GM13977 (cell line): ENCODE measurements at regions not wholly inside any gene's neighbourhood (a gene's known extent, or its start where the extent isn't known, plus 50 kb on each side); places are given as distances from the start of the nearest gene placed in this dataset.

Experiments used
- DNase-seq: peaks from one replicate; pipeline ENCODE4 v3.0.0; 2012; ENCODE audit warnings: low spot score
- in situ Hi-C: fragments of 300-500 bp; cut with MboI; formaldehyde crosslinking; loops from one replicate; pipeline ENCODE4 v1.12.0; 2022; ENCODE audit warnings: low sequenced_read_pairs, low pct_unique_long_range_greater_than_20kb, mixed read lengths, inconsistent platforms; ENCODE audit not compliant: unreplicated experiment
- TF ChIP-seq, protein P1 (sequence below): IDR thresholded peaks from 2 replicates; pipeline ENCODE4 v1.5.1; 2012; ENCODE audit warnings: mild to moderate bottlenecking, control low read depth; ENCODE audit not compliant: insufficient read depth; ENCODE audit errors: extremely low read depth, missing control alignments

DNA sequence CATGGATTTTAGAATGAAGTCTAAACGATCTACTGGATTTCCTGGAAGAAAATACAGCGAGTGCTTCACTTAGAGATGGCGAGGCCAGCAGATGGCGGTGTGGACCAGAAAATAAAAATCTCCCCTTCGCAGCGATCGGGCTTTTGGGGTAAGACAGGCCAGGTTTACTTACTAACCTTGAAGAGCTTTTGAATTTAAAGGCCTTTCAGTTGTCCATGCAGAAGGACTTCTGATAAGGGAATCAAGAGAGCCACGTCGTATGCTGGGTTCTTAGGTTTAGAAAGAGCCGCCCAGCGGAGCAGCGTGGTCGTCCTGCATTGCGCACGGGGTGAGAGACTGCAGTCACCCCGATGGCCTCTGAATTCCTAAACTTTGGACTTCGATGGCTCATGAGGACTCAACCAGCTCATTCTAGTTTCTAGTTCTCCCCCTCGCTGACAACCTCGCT, 125.2 kb upstream of the RALGAPA2 start:
- TF ChIP-seq, protein P1, sequence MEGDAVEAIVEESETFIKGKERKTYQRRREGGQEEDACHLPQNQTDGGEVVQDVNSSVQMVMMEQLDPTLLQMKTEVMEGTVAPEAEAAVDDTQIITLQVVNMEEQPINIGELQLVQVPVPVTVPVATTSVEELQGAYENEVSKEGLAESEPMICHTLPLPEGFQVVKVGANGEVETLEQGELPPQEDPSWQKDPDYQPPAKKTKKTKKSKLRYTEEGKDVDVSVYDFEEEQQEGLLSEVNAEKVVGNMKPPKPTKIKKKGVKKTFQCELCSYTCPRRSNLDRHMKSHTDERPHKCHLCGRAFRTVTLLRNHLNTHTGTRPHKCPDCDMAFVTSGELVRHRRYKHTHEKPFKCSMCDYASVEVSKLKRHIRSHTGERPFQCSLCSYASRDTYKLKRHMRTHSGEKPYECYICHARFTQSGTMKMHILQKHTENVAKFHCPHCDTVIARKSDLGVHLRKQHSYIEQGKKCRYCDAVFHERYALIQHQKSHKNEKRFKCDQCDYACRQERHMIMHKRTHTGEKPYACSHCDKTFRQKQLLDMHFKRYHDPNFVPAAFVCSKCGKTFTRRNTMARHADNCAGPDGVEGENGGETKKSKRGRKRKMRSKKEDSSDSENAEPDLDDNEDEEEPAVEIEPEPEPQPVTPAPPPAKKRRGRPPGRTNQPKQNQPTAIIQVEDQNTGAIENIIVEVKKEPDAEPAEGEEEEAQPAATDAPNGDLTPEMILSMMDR: peak; percentile 70
- DNase-seq: peak; percentile 68
- in situ Hi-C loops: no loop called here

DNA sequence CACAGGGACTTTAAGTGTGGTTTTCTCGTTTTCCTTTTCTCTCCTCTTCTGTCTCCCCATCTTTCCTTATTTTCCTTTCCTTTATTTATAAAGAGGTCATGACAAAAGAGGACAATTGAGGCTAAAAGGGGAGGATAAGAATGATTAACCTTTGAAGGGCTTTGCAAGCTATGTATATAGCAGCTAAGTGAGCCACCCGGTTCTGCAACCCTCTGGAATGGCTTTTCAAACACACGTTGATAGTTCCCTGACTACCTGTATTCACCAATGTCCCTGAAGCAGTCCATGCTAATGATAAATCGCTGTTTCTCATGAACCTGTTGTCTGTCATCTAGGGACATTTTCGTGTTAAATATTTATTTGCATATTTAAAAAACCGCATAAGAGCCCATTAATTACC, 124.4 kb upstream of the RALGAPA2 start:
- TF ChIP-seq, protein P1: no peak
- no peak for DNase-seq
- in situ Hi-C loops: no loop called here

DNA sequence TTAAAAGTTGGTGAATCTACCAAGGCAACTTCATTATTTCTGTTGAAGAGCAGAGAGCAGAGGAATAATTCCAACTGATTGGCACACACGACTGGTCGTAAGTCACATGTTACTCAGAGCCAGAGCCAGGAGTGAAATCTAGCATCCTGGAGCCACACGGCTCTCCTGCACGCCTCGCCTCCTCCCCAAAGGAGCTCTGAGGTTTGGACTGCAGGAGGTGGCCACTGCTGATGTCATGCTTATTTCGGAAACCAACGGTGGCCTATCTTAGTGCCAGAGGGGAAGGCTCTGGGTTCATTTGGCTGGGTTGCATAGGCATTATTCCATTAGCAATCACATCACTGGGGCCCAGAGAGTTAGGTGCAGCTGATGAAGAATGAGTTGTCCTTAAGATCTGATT, 123.5 kb upstream of the RALGAPA2 start:
- no peak for DNase-seq
- in situ Hi-C loops: no loop called here

DNA sequence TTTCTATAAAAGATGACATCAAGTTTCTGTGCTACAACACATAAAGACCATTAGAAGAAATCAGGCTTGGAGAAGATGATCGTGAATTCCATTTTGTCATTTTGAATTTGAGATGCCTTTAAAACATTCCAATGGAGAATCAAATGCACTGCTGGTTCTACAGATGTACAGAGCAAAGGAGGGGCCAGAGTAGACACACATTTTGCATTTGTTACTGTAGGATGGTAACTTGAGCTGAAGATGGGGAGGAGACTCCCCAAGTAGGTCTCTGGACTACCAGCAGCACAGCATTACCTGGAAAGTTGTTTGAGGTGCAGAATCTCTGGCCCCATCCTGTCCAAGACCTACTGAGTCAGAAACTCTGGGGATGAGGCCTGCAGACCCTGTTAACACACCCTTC, 121.6 kb upstream of the RALGAPA2 start:
- no peak for DNase-seq
- in situ Hi-C loops: no loop called here
- TF ChIP-seq, protein P1: no peak

More for the DNA sequence above, 123.5 kb upstream of the RALGAPA2 start:
- TF ChIP-seq, protein P1: no peak

DNA sequence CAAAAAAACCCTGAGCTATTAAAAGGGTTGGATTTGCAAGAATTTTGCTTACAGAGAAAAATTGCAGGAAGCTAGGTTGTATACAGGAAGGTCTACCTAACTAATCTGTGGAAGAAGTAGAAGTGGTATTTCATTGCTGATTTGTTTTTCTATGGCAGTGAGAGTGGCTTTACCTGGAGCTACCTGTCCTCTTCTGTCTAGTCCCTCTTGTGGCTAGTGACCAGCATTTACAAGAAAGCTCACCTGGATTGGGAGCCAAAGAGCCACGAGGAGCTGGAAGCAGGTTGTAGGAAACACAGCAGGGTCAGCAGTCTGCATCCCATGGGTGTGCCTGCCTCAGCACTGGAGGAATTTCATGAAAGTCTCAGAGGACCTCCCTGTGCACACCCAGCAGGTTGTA, 120.3 kb upstream of the RALGAPA2 start:
- in situ Hi-C loops: no loop called here
- TF ChIP-seq, protein P1: no peak
- no peak for DNase-seq

DNA sequence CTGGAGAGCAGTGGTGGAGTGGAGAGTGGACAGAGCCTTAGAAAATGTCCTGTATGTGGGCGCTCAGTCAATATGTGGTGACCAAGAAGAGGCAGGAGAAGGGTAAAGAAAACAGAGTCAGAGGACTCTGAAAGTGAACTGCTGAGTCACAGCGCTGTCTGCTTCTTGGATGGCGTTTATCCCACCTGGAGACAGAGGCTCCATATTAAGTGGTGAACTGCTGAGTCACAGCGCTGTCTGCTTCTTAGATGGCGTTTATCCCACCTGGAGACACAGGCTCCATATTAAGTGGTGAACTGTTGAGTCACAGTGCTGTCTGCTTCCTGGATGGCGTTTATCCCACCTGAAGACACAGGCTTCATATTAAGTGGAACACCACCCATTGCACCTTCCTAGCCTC, 119.3 kb upstream of the RALGAPA2 start:
- in situ Hi-C loops: no loop called here
- DNase-seq: no peak
- TF ChIP-seq, protein P1: no peak

DNA sequence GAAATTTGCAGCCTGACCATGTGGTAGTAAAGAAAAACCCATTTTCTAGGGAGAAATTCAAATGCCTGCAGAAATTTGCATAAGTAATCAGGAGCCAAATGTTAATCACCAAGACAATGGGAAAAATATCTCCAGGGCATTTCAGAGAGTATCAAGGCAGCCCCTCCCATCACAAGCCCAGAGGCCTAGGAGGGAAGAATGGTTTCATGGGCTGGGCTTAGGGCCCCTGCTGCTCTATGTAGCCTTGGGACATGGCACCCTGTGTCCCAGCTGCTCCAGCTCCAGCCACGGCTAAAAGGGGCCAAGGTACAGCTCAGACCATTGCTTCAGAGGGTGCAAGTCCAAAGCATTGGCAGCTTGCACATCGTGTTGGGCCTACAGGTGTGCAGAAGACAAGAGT, 117.2 kb upstream of the RALGAPA2 start:
- DNase-seq: no peak
- TF ChIP-seq, protein P1: no peak
- in situ Hi-C loops: loop anchor here (10.0 kb wide), 1 partner anchor 175 kb away; no protein-coding TSS in a partner anchor
